ENCODE measurements at regions not wholly inside any gene's neighbourhood (a gene's known extent, or its start where the extent isn't known, plus 50 kb on each side); places are given as distances from the start of the nearest gene placed in this dataset.

DNA sequence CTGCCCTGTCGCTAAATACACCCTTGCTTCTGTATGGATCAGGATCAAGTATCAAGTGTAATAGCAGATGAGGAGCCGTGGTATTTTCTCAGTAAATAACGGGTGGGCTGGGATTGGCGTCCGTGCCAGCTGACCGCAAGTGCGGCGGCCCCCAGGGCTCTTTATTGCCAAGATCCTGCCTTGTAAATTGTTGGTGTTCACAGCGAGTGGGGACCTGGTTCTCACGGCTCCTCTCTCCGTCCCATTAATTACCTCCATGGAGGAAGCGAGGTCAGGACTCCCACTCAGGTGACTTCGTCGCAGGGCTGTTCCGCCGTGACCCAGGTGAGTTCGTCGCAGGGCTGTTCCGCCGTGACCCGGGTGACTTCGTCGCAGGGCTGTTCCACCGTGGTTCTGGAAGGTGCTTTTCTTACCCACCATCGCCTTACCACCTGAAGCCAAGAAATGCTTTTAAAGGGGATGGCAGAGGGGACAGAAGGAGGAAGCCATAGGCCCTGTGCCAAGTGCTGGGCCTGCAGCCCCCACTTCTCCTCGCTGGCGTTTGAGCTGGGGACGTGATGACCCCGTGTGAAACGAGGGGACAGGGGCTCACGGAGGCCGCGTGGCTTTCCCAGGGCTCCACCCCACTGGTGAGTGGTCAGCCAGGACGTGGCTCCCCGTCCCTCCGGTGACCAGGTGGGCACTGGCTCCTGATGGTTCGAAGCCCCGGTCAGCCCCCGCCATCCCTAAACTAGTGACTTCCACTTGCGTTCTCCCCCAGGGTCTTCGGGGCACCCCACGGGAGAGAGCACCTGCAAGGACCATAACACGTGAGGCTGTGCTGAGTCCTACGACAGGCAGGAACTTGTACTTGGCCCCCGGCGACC is 118.4 kb downstream of the TWIST2 start:
- Histone ChIP-seq H3K36me3 (replicated peaks in 1 of 2; ENCODE audit: control insufficient read depth in 1 of 2, insufficient read depth in 2 of 2, low read length in 2 of 2) (no peaks in the 10 kb centered on the region), H3K9me3 (replicated peaks in 1 of 2; ENCODE audit: control insufficient read depth in 1 of 2, insufficient read depth in 1 of 2, low read length in 2 of 2) (peaks cover 0 to 15% of the 10 kb centered on the region in 2 donors), H3K4me3 (replicated peaks in 1 of 3; ENCODE audit: low read depth in 2 of 3, low read length in 3 of 3) (no peak overlapping the region), H4K20me1 (ENCODE audit: insufficient read depth, low read length) (no peaks in the 10 kb centered on the region), H3K4me1 (ENCODE audit: control insufficient read depth in 1 of 2, insufficient read depth in 2 of 2, low read length in 2 of 2) (no peaks in the 10 kb centered on the region), H3K4me2 (replicated peaks; ENCODE audit: extremely low read depth, low read length, poor library complexity, severe bottlenecking) (no peak overlapping the region), H3K27ac (ENCODE audit: low read depth in 1 of 2, low read length in 2 of 2) (no peak overlapping the region), H3K9ac (ENCODE audit: insufficient read depth, low read length, poor library complexity, severe bottlenecking) (no peak overlapping the region), H2AFZ (ENCODE audit: insufficient read depth, low read depth, low read length, poor library complexity, severe bottlenecking) (no peak overlapping the region), H3K27me3 (ENCODE audit: control insufficient read depth in 2 of 2, insufficient read depth in 2 of 2, low read length in 2 of 2) (no peaks in the 10 kb centered on the region), H3K79me2 (ENCODE audit: insufficient read depth, low read length) (no peaks in the 10 kb centered on the region)
- TF ChIP-seq, protein P1, sequence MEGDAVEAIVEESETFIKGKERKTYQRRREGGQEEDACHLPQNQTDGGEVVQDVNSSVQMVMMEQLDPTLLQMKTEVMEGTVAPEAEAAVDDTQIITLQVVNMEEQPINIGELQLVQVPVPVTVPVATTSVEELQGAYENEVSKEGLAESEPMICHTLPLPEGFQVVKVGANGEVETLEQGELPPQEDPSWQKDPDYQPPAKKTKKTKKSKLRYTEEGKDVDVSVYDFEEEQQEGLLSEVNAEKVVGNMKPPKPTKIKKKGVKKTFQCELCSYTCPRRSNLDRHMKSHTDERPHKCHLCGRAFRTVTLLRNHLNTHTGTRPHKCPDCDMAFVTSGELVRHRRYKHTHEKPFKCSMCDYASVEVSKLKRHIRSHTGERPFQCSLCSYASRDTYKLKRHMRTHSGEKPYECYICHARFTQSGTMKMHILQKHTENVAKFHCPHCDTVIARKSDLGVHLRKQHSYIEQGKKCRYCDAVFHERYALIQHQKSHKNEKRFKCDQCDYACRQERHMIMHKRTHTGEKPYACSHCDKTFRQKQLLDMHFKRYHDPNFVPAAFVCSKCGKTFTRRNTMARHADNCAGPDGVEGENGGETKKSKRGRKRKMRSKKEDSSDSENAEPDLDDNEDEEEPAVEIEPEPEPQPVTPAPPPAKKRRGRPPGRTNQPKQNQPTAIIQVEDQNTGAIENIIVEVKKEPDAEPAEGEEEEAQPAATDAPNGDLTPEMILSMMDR (IDR thresholded peaks at IDR 0.05) = no peak
- H3K27me3 Mint-ChIP-seq (ENCODE audit: low read depth in 3 of 3) = peaks cover 5 to 7% (median 7%) of the 10 kb centered on the region in 3 donors
- H3K36me3 Mint-ChIP-seq = no peaks in the 10 kb centered on the region
- no peak for DNase-seq
- intact Hi-C loops (cut with micrococcal nuclease) = no loop called here
- H3K9me3 Mint-ChIP-seq = peaks cover 3 to 16% (median 7%) of the 10 kb centered on the region in 7 donors
- H3K27ac Mint-ChIP-seq = no peak overlapping the region
- H3K4me1 Mint-ChIP-seq = no peaks in the 10 kb centered on the region
- WGBS (ENCODE audit: insufficient coverage) = 91% methylated on average over 38 of the region's 46 CpGs
- H3K4me3 Mint-ChIP-seq = no peak overlapping the region

DNA sequence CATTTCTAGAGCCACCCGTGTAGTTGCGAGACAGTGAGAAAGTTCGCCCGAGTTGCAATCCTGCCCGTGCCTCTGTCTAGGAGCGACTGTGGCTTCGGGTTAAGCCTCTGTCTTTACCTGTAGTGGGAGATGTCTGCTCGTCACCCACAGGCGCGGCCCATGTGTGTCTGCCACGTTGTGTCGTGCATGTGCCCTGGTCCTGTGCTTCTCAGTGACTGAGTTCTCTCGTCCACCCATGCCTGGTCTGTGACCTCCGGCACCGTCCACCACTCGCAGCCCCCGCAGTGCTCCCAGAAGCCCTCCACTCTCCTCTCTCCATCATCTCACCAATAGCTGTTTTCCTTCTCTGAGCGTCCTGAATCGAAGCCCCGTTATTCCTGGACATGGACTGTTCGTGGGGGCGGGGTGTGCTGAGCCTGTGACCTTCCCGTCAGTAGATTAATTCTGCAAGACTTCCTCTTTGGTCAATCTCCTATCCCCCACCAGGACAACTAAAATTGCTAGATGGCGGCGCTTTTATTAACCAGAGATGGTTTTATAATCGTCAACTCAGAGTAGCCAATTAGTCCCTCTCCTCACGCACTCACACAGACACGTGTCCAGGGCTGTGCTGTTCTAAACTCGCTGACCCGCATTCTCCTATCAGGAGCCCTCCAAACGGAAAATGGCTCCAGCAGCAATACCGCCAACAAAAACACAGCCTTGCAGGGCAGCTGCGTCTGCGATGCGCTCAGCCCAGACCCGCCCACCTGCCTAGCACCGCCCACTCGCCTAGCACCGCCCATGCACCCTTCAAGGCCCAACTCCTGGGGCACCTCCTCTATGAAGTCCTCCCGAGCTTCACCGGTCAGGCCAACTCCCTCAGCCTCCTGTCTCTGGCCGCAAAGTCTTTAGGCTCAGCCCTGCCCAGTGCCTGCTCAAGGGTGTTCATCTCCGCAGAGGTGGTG is 119.4 kb downstream of the TWIST2 start:
- H2AFZ ChIP-seq (ENCODE audit: insufficient read depth, low read depth, low read length, poor library complexity, severe bottlenecking) = no peak overlapping the region
- H3K36me3 Mint-ChIP-seq = no peaks in the 10 kb centered on the region
- H3K9me3 ChIP-seq (replicated peaks in 1 of 2; ENCODE audit: control insufficient read depth in 1 of 2, insufficient read depth in 1 of 2, low read length in 2 of 2) = peaks cover 0 to 15% of the 10 kb centered on the region in 2 donors
- H3K27me3 ChIP-seq (ENCODE audit: control insufficient read depth in 2 of 2, insufficient read depth in 2 of 2, low read length in 2 of 2) = peaks cover 0 to 3% of the 10 kb centered on the region in 2 donors
- H3K4me2 ChIP-seq (replicated peaks; ENCODE audit: extremely low read depth, low read length, poor library complexity, severe bottlenecking) = no peak overlapping the region
- no peaks in the 10 kb centered on the region for H4K20me1 ChIP-seq (ENCODE audit: insufficient read depth, low read length)
- TF ChIP-seq, protein P1 (IDR thresholded peaks at IDR 0.05) = no peak
- H3K9ac ChIP-seq (ENCODE audit: insufficient read depth, low read length, poor library complexity, severe bottlenecking) = no peak overlapping the region
- no peaks in the 10 kb centered on the region for H3K36me3 ChIP-seq (replicated peaks in 1 of 2; ENCODE audit: control insufficient read depth in 1 of 2, insufficient read depth in 2 of 2, low read length in 2 of 2)
- peaks cover 3 to 16% (median 7%) of the 10 kb centered on the region in 7 donors for H3K9me3 Mint-ChIP-seq
- no peak overlapping the region for H3K4me3 ChIP-seq (replicated peaks in 1 of 3; ENCODE audit: low read depth in 2 of 3, low read length in 3 of 3)
- DNase-seq = no peak
- H3K27ac ChIP-seq (ENCODE audit: low read depth in 1 of 2, low read length in 2 of 2) = no peak overlapping the region
- no peaks in the 10 kb centered on the region for H3K79me2 ChIP-seq (ENCODE audit: insufficient read depth, low read length)
- 88% methylated on average over 43 of the region's 43 CpGs for WGBS (ENCODE audit: insufficient coverage)
- intact Hi-C loops (cut with micrococcal nuclease) = no loop called here
- no peak overlapping the region for H3K27ac Mint-ChIP-seq
- no peaks in the 10 kb centered on the region for H3K4me1 ChIP-seq (ENCODE audit: control insufficient read depth in 1 of 2, insufficient read depth in 2 of 2, low read length in 2 of 2)
- no peaks in the 10 kb centered on the region for H3K4me1 Mint-ChIP-seq
- peaks cover 5 to 13% (median 5%) of the 10 kb centered on the region in 3 donors for H3K27me3 Mint-ChIP-seq (ENCODE audit: low read depth in 3 of 3)
- no peak overlapping the region for H3K4me3 Mint-ChIP-seq

Data from CD14-positive monocyte (primary cell).